ENCODE measurements at regions not wholly inside any gene's neighbourhood (a gene's known extent, or its start where the extent isn't known, plus 50 kb on each side); places are given as distances from the start of the nearest gene placed in this dataset.
A peak's percentile ranks its signal among the peaks of the same experiment; 100 is the strongest.
"Not testable (repeated sequence)": the region's sequence is repeated elsewhere in the genome, so short reads cannot be mapped to it uniquely, and the experiment has no call there.

GRCh38 chr3:35422101-35422500, 217.2 kb upstream of the ARPP21 start:
- DNase-seq: no peak

GRCh38 chr3:35422836-35423601, 216.3 kb upstream of the ARPP21 start:
- DNase-seq: peak; percentile 37

- no peak for DNase-seq
These were observed 212.9 kb upstream of the ARPP21 start for GRCh38 chr3:35426366-35426958.

GRCh38 chr3:35437381-35437780, 201.9 kb upstream of the ARPP21 start:
- no peak for DNase-seq

GRCh38 chr3:35438101-35438500, 201.2 kb upstream of the ARPP21 start:
- no peak for DNase-seq

GRCh38 chr3:35439663-35440062, 199.7 kb upstream of the ARPP21 start:
- no peak for DNase-seq

GRCh38 chr3:35440826-35441225, 198.5 kb upstream of the ARPP21 start:
- no peak for DNase-seq

- no peak for DNase-seq
These were observed 192.4 kb upstream of the ARPP21 start for GRCh38 chr3:35446896-35447295.

- DNase-seq: no peak
These were observed 191.2 kb upstream of the ARPP21 start for GRCh38 chr3:35448121-35448520.

GRCh38 chr3:35448681-35449080, 190.6 kb upstream of the ARPP21 start:
- peak; percentile 35 for DNase-seq

GRCh38 chr3:35454819-35455218, 184.5 kb upstream of the ARPP21 start:
- DNase-seq: not testable (repeated sequence)

GRCh38 chr3:35473956-35474355, 165.4 kb upstream of the ARPP21 start:
- no peak for DNase-seq

- DNase-seq: not testable (repeated sequence)
These were observed 156.8 kb upstream of the ARPP21 start for GRCh38 chr3:35482566-35482965.

GRCh38 chr3:35483131-35483530, 156.2 kb upstream of the ARPP21 start:
- no peak for DNase-seq

GRCh38 chr3:35484929-35485530, 154.3 kb upstream of the ARPP21 start:
- peak; percentile 43 for DNase-seq

- DNase-seq: no peak
These were observed 153.0 kb upstream of the ARPP21 start for GRCh38 chr3:35486295-35486694.

GRCh38 chr3:35487376-35487775, 151.9 kb upstream of the ARPP21 start:
- DNase-seq: no peak

- no peak for DNase-seq
These were observed 150.8 kb upstream of the ARPP21 start for GRCh38 chr3:35488526-35488925.

- peak; percentile 80 for DNase-seq
These were observed 146.5 kb upstream of the ARPP21 start for GRCh38 chr3:35492841-35493240.

GRCh38 chr3:35498506-35499210, 140.7 kb upstream of the ARPP21 start:
- no peak for DNase-seq

GRCh38 chr3:35500641-35501350, 138.5 kb upstream of the ARPP21 start:
- DNase-seq: peak; percentile 85

- DNase-seq: no peak
These were observed 136.6 kb upstream of the ARPP21 start for GRCh38 chr3:35502699-35503098.
